ENCODE measurements at regions not wholly inside any gene's neighbourhood (a gene's known extent, or its start where the extent isn't known, plus 50 kb on each side); places are given as distances from the start of the nearest gene placed in this dataset.

- TF ChIP-seq XRCC5 (optimal IDR thresholded peaks at IDR 0.05; ENCODE audit: low read length) (no peak), SETDB1 (CRISPR knock-in tag; IDR thresholded peaks at IDR 0.05; ENCODE audit: borderline replicate concordance) (no peak), ZBTB2 (CRISPR knock-in tag; IDR thresholded peaks at IDR 0.05; ENCODE audit: low read depth) (no peak), GRHL1 (CRISPR knock-in tag; conservative IDR thresholded peaks at IDR 0.05) (no peak), CEBPZ (IDR thresholded peaks at IDR 0.05; ENCODE audit: low read length) (no peak), HDAC2 (CRISPR knock-in tag; IDR thresholded peaks at IDR 0.05) (peak; percentile 25; the same call in 1 of the 2 replicates), HES4 (CRISPR knock-in tag; IDR thresholded peaks at IDR 0.05; ENCODE audit: borderline replicate concordance) (no peak), LRRFIP1 (CRISPR knock-in tag; conservative IDR thresholded peaks at IDR 0.05) (no peak), DRAP1 (CRISPR knock-in tag; IDR thresholded peaks at IDR 0.05) (no peak), ZMAT3 (CRISPR knock-in tag; conservative IDR thresholded peaks at IDR 0.05) (no peak), TAF15 (IDR thresholded peaks at IDR 0.05; ENCODE audit: low read depth, low read length, poor library complexity, severe bottlenecking) (no peak), ZNF550 (CRISPR knock-in tag; IDR thresholded peaks at IDR 0.05; ENCODE audit: borderline replicate concordance) (no peak), THAP8 (CRISPR knock-in tag; IDR thresholded peaks at IDR 0.05; ENCODE audit: borderline replicate concordance) (no peak), ZNF138 (CRISPR knock-in tag; IDR thresholded peaks at IDR 0.05; ENCODE audit: low read depth) (no peak), ERF (CRISPR knock-in tag; IDR thresholded peaks at IDR 0.05) (no peak)
Observed at GRCh38 chr12:107503129-107503855, 182.3 kb upstream of the PWP1 start (continued).
